ENCODE measurements at regions not wholly inside any gene's neighbourhood (a gene's known extent, or its start where the extent isn't known, plus 50 kb on each side); places are given as distances from the start of the nearest gene placed in this dataset.

- ChIA-PET POLR2A (no interaction called here), CTCF (no interaction called here)
- no peaks in the 10 kb centered on the region for H3K4me1 ChIP-seq (ENCODE audit: insufficient read depth, low read length)
- Mint-ChIP-seq H3K4me1 (no peaks in the 10 kb centered on the region), H3K27ac (no peak overlapping the region), H3K36me3 (no peaks in the 10 kb centered on the region), H3K9me3 (peaks cover 2 to 19% (median 9%) of the 10 kb centered on the region in 5 donors), H3K27me3 (no peaks in the 10 kb centered on the region), H3K4me3 (no peak overlapping the region)
- no peaks in the 10 kb centered on the region for H3K27me3 ChIP-seq (ENCODE audit: insufficient read depth, low read length, poor library complexity, severe bottlenecking)
- no peak for DNase-seq
- no peak overlapping the region for H3K27ac ChIP-seq (ENCODE audit: low read depth, low read length)
- no peak overlapping the region for H3K4me3 ChIP-seq (ENCODE audit: low read length)
- H3K36me3 ChIP-seq (ENCODE audit: insufficient read depth, low read length), result no peaks in the 10 kb centered on the region
- H3K9me3 ChIP-seq (ENCODE audit: low read length), result no peaks in the 10 kb centered on the region
Observed at GRCh38 chr6:164731539-164731938, 577.9 kb downstream of the C6orf118 start.

- no peaks in the 10 kb centered on the region for H3K27me3 ChIP-seq (ENCODE audit: insufficient read depth, low read length, poor library complexity, severe bottlenecking)
- H3K27me3 Mint-ChIP-seq, result no peaks in the 10 kb centered on the region
- no peak overlapping the region for H3K27ac ChIP-seq (ENCODE audit: low read depth, low read length)
- no peaks in the 10 kb centered on the region for H3K9me3 ChIP-seq (ENCODE audit: low read length)
- peaks cover 2 to 36% (median 6%) of the 10 kb centered on the region in 5 donors for H3K9me3 Mint-ChIP-seq
- H3K4me3 Mint-ChIP-seq, result no peak overlapping the region
- ChIA-PET CTCF (no interaction called here), POLR2A (no interaction called here)
- H3K4me1 ChIP-seq (ENCODE audit: insufficient read depth, low read length), result no peaks in the 10 kb centered on the region
- no peak overlapping the region for H3K4me3 ChIP-seq (ENCODE audit: low read length)
- H3K36me3 ChIP-seq (ENCODE audit: insufficient read depth, low read length), result no peaks in the 10 kb centered on the region
- no peak for DNase-seq
- H3K27ac Mint-ChIP-seq, result no peak overlapping the region
- H3K4me1 Mint-ChIP-seq, result no peaks in the 10 kb centered on the region
- H3K36me3 Mint-ChIP-seq, result no peaks in the 10 kb centered on the region
Observed at GRCh38 chr6:164721460-164721859, 587.9 kb downstream of the C6orf118 start.

- Mint-ChIP-seq H3K27me3 (no peaks in the 10 kb centered on the region), H3K4me1 (no peaks in the 10 kb centered on the region), H3K27ac (no peak overlapping the region), H3K36me3 (no peaks in the 10 kb centered on the region), H3K4me3 (no peak overlapping the region), H3K9me3 (peaks cover 0 to 18% (median 7%) of the 10 kb centered on the region in 5 donors)
- no peaks in the 10 kb centered on the region for H3K4me1 ChIP-seq (ENCODE audit: insufficient read depth, low read length)
- no peak for DNase-seq
- POLR2A ChIA-PET, result no interaction called here
- no peak overlapping the region for H3K4me3 ChIP-seq (ENCODE audit: low read length)
- CTCF ChIA-PET, result no interaction called here
- H3K9me3 ChIP-seq (ENCODE audit: low read length), result no peaks in the 10 kb centered on the region
- no peaks in the 10 kb centered on the region for H3K36me3 ChIP-seq (ENCODE audit: insufficient read depth, low read length)
- no peaks in the 10 kb centered on the region for H3K27me3 ChIP-seq (ENCODE audit: insufficient read depth, low read length, poor library complexity, severe bottlenecking)
- H3K27ac ChIP-seq (ENCODE audit: low read depth, low read length), result no peak overlapping the region
Observed at GRCh38 chr6:164700497-164700896, 608.9 kb downstream of the C6orf118 start.

DNA sequence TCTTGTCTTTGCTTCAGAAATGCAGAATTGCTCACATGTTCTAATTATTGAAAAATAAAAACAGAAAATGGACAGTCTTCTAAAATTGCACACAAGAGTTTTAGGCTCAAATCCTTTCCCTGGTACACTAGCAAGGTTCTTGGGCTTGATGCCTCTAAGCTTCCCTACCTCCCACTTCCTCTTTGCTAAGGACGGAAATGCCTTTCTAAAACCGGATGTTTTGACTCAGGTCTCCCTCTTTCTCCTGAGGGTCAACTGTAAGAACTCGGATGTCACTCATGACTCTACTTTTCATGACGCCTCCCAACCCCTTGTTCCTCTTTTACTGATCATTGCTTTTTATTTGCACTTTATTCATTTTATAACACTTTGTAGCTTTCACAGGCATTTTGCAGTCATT is 613.5 kb downstream of the C6orf118 start:
- DNase-seq, result no peak
- Mint-ChIP-seq H3K36me3 (no peaks in the 10 kb centered on the region), H3K27ac (no peak overlapping the region), H3K27me3 (no peaks in the 10 kb centered on the region), H3K9me3 (peaks cover 0 to 25% (median 7%) of the 10 kb centered on the region in 5 donors), H3K4me1 (no peaks in the 10 kb centered on the region), H3K4me3 (peak overlapping the region in 1 of 7 donors; percentile 8)
- Histone ChIP-seq H3K4me3 (ENCODE audit: low read length) (no peak overlapping the region), H3K4me1 (ENCODE audit: insufficient read depth, low read length) (no peaks in the 10 kb centered on the region), H3K9me3 (ENCODE audit: low read length) (no peaks in the 10 kb centered on the region), H3K27ac (ENCODE audit: low read depth, low read length) (no peak overlapping the region), H3K27me3 (ENCODE audit: insufficient read depth, low read length, poor library complexity, severe bottlenecking) (no peaks in the 10 kb centered on the region), H3K36me3 (ENCODE audit: insufficient read depth, low read length) (no peaks in the 10 kb centered on the region)
- POLR2A ChIA-PET, result no interaction called here
- CTCF ChIA-PET, result no interaction called here

DNA sequence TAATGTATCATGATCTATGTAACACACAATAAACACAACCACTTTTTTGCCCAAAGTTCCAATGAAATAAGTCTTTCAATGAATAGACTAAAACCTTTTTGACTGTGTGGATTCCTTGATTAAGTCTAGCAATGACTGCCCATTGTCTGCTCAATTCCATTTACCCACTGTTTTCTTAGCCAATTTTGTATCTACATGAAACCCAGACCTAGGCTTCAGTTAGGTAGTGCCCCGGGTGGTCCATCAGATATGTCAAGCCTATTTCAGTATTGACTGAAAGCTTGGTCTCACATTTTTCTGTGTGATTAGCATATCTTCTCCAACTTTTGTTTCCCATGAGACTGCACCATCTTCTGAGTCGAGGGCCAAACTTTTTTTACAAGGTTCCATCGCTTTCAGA is 615.0 kb downstream of the C6orf118 start:
- no peak overlapping the region for H3K4me3 ChIP-seq (ENCODE audit: low read length)
- H3K9me3 Mint-ChIP-seq, result peaks cover 0 to 21% (median 7%) of the 10 kb centered on the region in 5 donors

DNA sequence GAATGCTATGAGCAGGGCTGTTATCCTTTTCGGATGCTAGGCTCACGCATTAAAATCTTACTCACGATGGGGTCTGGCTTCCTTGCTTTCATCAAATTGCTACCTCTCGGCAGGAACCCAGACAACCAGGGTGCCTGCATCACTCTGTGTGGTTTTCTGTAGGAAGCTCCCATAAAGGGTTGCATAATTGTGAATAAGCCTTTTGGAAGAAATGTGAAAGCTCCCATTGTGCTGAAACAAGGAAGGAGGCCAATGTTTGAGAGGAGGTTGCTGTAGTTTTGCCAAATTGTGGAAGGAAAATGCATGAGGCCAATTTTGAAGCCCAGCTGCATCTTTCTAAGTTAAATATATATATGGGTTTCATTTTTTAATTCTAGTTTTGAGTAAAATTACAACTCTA is 615.5 kb downstream of the C6orf118 start:
- Mint-ChIP-seq H3K4me3 (no peak overlapping the region), H3K9me3 (peaks cover 0 to 20% (median 7%) of the 10 kb centered on the region in 5 donors), H3K4me1 (no peaks in the 10 kb centered on the region), H3K36me3 (no peaks in the 10 kb centered on the region), H3K27ac (no peak overlapping the region), H3K27me3 (no peaks in the 10 kb centered on the region)
- ChIA-PET CTCF (no interaction called here), POLR2A (no interaction called here)
- Histone ChIP-seq H3K27ac (ENCODE audit: low read depth, low read length) (no peak overlapping the region), H3K36me3 (ENCODE audit: insufficient read depth, low read length) (no peaks in the 10 kb centered on the region), H3K27me3 (ENCODE audit: insufficient read depth, low read length, poor library complexity, severe bottlenecking) (no peaks in the 10 kb centered on the region), H3K4me3 (ENCODE audit: low read length) (no peak overlapping the region), H3K4me1 (ENCODE audit: insufficient read depth, low read length) (no peaks in the 10 kb centered on the region), H3K9me3 (ENCODE audit: low read length) (no peaks in the 10 kb centered on the region)
- DNase-seq, result no peak

More for the DNA sequence above, 615.0 kb downstream of the C6orf118 start:
- Mint-ChIP-seq H3K4me1 (no peaks in the 10 kb centered on the region), H3K36me3 (no peaks in the 10 kb centered on the region), H3K27me3 (no peaks in the 10 kb centered on the region), H3K27ac (no peak overlapping the region), H3K4me3 (no peak overlapping the region)
- Histone ChIP-seq H3K4me1 (ENCODE audit: insufficient read depth, low read length) (no peaks in the 10 kb centered on the region), H3K9me3 (ENCODE audit: low read length) (no peaks in the 10 kb centered on the region), H3K27me3 (ENCODE audit: insufficient read depth, low read length, poor library complexity, severe bottlenecking) (no peaks in the 10 kb centered on the region), H3K36me3 (ENCODE audit: insufficient read depth, low read length) (no peaks in the 10 kb centered on the region), H3K27ac (ENCODE audit: low read depth, low read length) (no peak overlapping the region)
- no peak for DNase-seq
- ChIA-PET CTCF (no interaction called here), POLR2A (no interaction called here)

DNA sequence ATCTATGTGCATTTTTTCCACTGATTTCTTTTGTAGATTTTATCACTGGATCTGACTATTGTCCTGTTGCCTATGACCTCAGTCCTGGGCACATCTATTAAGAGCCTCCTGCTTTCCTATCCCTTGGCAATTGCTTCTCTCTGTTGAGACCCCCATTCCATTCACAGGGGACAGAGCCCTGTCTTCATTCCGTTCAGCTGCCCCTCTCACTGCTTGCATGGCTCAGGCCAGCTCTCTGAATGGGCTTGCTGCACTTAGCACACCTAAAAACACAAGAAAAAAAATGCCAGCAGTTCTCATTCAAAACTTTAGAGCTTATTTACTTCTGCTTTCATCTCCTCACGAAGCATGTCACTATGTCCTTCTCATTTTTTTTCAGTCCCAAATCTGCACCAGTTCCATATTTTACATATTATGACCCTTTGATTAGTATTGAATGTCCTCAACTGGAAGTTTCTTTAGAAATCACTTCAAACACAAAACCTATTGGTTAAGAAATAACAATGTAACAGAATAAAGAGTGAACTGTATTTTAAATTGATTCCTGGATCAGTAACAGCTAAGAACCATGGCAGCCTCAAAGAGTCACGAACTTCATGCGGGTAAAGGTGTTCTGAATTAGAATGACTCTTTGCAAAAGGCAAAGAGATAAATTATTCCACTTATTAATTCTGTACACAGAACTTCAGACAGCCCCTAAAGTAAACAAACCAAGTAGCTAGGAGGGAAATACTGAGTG is 616.5 kb downstream of the C6orf118 start:
- Histone ChIP-seq H3K27me3 (ENCODE audit: insufficient read depth, low read length, poor library complexity, severe bottlenecking) (no peaks in the 10 kb centered on the region), H3K9me3 (ENCODE audit: low read length) (no peaks in the 10 kb centered on the region), H3K36me3 (ENCODE audit: insufficient read depth, low read length) (no peaks in the 10 kb centered on the region), H3K27ac (ENCODE audit: low read depth, low read length) (no peak overlapping the region), H3K4me3 (ENCODE audit: low read length) (no peak overlapping the region), H3K4me1 (ENCODE audit: insufficient read depth, low read length) (no peaks in the 10 kb centered on the region)
- ChIA-PET POLR2A (no interaction called here), CTCF (no interaction called here)
- no peak for DNase-seq
- Mint-ChIP-seq H3K27me3 (no peaks in the 10 kb centered on the region), H3K4me1 (no peaks in the 10 kb centered on the region), H3K9me3 (peaks cover 0 to 20% (median 2%) of the 10 kb centered on the region in 5 donors), H3K36me3 (no peaks in the 10 kb centered on the region), H3K27ac (no peak overlapping the region), H3K4me3 (no peak overlapping the region)

DNA sequence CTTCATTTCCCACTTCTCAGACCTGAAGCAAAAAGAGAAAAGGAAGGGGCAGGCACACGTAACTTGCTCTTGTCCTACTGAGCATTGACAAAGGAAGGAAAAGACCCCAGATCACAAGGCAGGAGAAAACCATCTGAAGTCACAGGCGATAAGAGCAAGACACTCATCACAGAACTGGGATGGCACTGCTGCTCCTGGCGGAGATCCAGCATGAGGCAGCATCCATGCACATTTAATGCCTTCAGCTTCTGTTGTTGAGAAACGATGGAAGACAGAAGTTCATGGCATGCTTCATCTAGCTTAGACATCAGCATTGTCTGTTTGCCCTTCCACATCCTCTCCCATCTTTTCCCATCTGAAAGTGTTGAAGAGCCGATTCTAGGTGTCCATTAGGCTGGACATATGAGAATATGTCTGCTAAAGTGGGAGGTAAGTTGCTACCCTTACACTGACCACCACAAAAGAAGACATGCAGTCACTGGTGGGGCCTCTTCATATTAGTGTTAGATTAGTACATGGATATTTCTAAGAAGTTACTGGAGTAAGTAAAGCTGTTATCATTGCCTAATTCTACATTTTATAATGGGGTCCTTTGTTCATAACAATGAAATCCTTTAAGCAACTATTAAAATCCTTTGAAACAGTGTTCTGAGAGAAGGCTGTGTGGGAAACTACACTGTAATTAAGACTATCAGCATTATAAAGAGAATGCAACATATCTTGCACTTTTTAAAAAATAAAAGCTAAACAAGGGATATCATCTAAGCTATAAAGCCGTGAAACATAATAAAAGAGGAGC is 618.5 kb downstream of the C6orf118 start:
- ChIA-PET POLR2A (no interaction called here), CTCF (no interaction called here)
- Histone ChIP-seq H3K4me1 (ENCODE audit: insufficient read depth, low read length) (no peaks in the 10 kb centered on the region), H3K27ac (ENCODE audit: low read depth, low read length) (no peak overlapping the region), H3K36me3 (ENCODE audit: insufficient read depth, low read length) (no peaks in the 10 kb centered on the region), H3K27me3 (ENCODE audit: insufficient read depth, low read length, poor library complexity, severe bottlenecking) (no peaks in the 10 kb centered on the region), H3K9me3 (ENCODE audit: low read length) (no peaks in the 10 kb centered on the region), H3K4me3 (ENCODE audit: low read length) (no peak overlapping the region)
- DNase-seq, result no peak
- Mint-ChIP-seq H3K27ac (no peak overlapping the region), H3K4me1 (no peaks in the 10 kb centered on the region), H3K36me3 (no peaks in the 10 kb centered on the region), H3K27me3 (no peaks in the 10 kb centered on the region), H3K9me3 (peaks cover 0 to 17% (median 5%) of the 10 kb centered on the region in 5 donors), H3K4me3 (no peak overlapping the region)
